ENCODE measurements at regions not wholly inside any gene's neighbourhood (a gene's known extent, or its start where the extent isn't known, plus 50 kb on each side); places are given as distances from the start of the nearest gene placed in this dataset.

DNA sequence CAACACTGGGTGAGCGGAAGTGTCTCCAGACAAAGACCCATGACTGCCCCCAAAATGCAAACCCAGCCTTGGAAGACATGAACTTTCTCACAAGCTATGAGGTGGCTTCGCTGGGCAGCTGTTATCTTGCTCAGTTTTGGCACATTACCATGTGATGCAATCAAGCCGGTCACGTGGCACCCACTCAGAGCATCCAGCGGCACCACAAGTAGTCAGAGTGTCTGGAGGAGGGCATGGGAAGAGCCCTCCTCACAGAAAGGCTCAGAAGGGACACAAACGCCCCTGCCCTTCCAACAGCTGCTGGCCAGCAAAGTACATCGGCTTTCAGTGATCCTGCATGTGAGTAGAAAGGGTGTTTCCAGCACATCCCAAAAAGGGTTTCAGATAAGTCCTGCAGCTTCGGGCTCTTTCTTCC lies 145.5 kb upstream of the IRF2BP2 start:
- ATAC-seq (no peak), DNase-seq (ENCODE audit: low read depth, low spot score) (no peak)
- TF ChIP-seq POLR2AphosphoS5 (IDR thresholded peaks at IDR 0.05; ENCODE audit: low read depth, low read length): no peak
- TF ChIP-seq, protein P1, sequence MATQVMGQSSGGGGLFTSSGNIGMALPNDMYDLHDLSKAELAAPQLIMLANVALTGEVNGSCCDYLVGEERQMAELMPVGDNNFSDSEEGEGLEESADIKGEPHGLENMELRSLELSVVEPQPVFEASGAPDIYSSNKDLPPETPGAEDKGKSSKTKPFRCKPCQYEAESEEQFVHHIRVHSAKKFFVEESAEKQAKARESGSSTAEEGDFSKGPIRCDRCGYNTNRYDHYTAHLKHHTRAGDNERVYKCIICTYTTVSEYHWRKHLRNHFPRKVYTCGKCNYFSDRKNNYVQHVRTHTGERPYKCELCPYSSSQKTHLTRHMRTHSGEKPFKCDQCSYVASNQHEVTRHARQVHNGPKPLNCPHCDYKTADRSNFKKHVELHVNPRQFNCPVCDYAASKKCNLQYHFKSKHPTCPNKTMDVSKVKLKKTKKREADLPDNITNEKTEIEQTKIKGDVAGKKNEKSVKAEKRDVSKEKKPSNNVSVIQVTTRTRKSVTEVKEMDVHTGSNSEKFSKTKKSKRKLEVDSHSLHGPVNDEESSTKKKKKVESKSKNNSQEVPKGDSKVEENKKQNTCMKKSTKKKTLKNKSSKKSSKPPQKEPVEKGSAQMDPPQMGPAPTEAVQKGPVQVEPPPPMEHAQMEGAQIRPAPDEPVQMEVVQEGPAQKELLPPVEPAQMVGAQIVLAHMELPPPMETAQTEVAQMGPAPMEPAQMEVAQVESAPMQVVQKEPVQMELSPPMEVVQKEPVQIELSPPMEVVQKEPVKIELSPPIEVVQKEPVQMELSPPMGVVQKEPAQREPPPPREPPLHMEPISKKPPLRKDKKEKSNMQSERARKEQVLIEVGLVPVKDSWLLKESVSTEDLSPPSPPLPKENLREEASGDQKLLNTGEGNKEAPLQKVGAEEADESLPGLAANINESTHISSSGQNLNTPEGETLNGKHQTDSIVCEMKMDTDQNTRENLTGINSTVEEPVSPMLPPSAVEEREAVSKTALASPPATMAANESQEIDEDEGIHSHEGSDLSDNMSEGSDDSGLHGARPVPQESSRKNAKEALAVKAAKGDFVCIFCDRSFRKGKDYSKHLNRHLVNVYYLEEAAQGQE (IDR thresholded peaks at IDR 0.05; ENCODE audit: insufficient read depth in 1 of 2, low read depth in 2 of 2, low read length in 1 of 2): no peak
- no peak for TF ChIP-seq SIN3A (IDR thresholded peaks at IDR 0.05; ENCODE audit: borderline replicate concordance, insufficient read depth, low read depth, low read length)
- no peak for TF ChIP-seq TCF7L2 (IDR thresholded peaks at IDR 0.05; ENCODE audit: low read depth, low read length)
- TF ChIP-seq, protein P2, sequence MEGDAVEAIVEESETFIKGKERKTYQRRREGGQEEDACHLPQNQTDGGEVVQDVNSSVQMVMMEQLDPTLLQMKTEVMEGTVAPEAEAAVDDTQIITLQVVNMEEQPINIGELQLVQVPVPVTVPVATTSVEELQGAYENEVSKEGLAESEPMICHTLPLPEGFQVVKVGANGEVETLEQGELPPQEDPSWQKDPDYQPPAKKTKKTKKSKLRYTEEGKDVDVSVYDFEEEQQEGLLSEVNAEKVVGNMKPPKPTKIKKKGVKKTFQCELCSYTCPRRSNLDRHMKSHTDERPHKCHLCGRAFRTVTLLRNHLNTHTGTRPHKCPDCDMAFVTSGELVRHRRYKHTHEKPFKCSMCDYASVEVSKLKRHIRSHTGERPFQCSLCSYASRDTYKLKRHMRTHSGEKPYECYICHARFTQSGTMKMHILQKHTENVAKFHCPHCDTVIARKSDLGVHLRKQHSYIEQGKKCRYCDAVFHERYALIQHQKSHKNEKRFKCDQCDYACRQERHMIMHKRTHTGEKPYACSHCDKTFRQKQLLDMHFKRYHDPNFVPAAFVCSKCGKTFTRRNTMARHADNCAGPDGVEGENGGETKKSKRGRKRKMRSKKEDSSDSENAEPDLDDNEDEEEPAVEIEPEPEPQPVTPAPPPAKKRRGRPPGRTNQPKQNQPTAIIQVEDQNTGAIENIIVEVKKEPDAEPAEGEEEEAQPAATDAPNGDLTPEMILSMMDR (IDR thresholded peaks at IDR 0.05): no peak
- POLR2A ChIA-PET: interaction anchor here (0.6 kb wide), 1 partner anchor 142 kb away, joined by 7 read pairs; no protein-coding TSS in a partner anchor
- Histone ChIP-seq H3K27me3 (ENCODE audit: control insufficient read depth, insufficient read depth, low read length) (no peaks in the 10 kb centered on the region), H3K36me3 (ENCODE audit: control insufficient read depth, insufficient read depth, low read length) (no peaks in the 10 kb centered on the region), H3K4me3 (ENCODE audit: low read depth in 2 of 2, low read length in 2 of 2) (no peak overlapping the region), H3K9me3 (ENCODE audit: control insufficient read depth, insufficient read depth, low read depth, low read length) (no peaks in the 10 kb centered on the region), H3K4me1 (ENCODE audit: control insufficient read depth, insufficient read depth, low read length) (peaks cover 23% of the 10 kb centered on the region), H3K27ac (ENCODE audit: low read length) (peak overlapping the region; percentile 6)
- CTCF ChIA-PET: no interaction called here
- in situ Hi-C loops (cut with HindIII; ENCODE audit: low pct_unique_long_range_greater_than_20kb, low sequenced_read_pairs): no loop called here
- no TSS peak for BruUV-seq (replicated peaks)
- intact Hi-C loops (cut with micrococcal nuclease; ENCODE audit: unreplicated experiment): no loop called here

DNA sequence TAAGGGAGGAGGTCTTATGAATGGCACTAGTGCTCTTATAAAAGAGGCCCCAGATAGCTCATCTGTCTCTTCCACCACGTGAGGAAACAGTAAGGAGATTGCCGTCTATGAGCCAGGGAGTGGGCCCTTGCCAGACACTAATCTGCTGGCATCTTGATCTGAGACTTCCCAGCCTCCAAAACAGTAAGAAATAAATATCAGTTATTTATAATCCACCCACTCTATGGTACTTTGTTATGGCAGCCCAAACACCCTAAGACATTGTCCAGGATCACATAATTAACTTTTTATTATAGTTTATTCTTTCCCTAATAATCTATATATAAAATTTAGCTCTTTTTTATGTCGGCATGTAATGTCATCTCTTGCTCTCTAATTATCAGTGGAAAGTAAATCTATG lies 144.0 kb upstream of the IRF2BP2 start:
- CTCF ChIA-PET: no interaction called here
- Histone ChIP-seq H3K9me3 (ENCODE audit: control insufficient read depth, insufficient read depth, low read depth, low read length) (no peaks in the 10 kb centered on the region), H3K4me3 (ENCODE audit: low read depth in 2 of 2, low read length in 2 of 2) (no peak overlapping the region), H3K27me3 (ENCODE audit: control insufficient read depth, insufficient read depth, low read length) (no peaks in the 10 kb centered on the region), H3K4me1 (ENCODE audit: control insufficient read depth, insufficient read depth, low read length) (peaks cover 21% of the 10 kb centered on the region), H3K36me3 (ENCODE audit: control insufficient read depth, insufficient read depth, low read length) (no peaks in the 10 kb centered on the region), H3K27ac (ENCODE audit: low read length) (peak overlapping the region; percentile 84)
- POLR2A ChIA-PET: no interaction called here
- ATAC-seq: no peak
- TF ChIP-seq SIN3A (IDR thresholded peaks at IDR 0.05; ENCODE audit: borderline replicate concordance, insufficient read depth, low read depth, low read length) (no peak), TCF7L2 (IDR thresholded peaks at IDR 0.05; ENCODE audit: low read depth, low read length) (no peak), POLR2AphosphoS5 (IDR thresholded peaks at IDR 0.05; ENCODE audit: low read depth, low read length) (no peak)
- TF ChIP-seq, protein P2 (IDR thresholded peaks at IDR 0.05): no peak
- TF ChIP-seq, protein P1 (IDR thresholded peaks at IDR 0.05; ENCODE audit: insufficient read depth in 1 of 2, low read depth in 2 of 2, low read length in 1 of 2): no peak
- BruUV-seq (replicated peaks): no TSS peak
- intact Hi-C loops (cut with micrococcal nuclease; ENCODE audit: unreplicated experiment): no loop called here
- in situ Hi-C loops (cut with HindIII; ENCODE audit: low pct_unique_long_range_greater_than_20kb, low sequenced_read_pairs): no loop called here
- no peak for DNase-seq (ENCODE audit: low read depth, low spot score)

Measured in Panc1 (cell line).